ENCODE measurements at regions not wholly inside any gene's neighbourhood (a gene's known extent, or its start where the extent isn't known, plus 50 kb on each side); places are given as distances from the start of the nearest gene placed in this dataset.

DNA sequence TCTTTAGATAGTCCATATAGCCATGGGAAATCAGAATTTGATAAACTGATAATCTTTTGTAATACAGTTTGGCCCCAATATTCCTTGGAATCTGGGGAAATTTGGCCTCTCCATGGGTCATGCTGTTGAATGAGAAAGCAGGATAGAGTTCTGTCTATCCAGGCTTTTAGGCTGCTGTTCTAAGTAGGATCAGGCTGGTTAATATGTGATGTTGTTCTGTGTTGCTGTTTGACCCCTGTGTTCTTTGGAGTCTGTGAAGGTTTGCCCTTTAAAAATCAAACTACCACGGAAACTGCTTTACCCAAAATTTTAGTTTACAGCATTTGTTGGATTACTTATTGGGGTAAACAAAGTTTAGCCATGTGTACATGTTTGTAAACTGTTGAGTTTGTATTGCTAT, 114.5 kb downstream of the ZNF330 start:
- TF ChIP-seq EZH2 (IDR thresholded peaks at IDR 0.05; ENCODE audit: borderline replicate concordance, low read depth, low read length, poor library complexity, severe bottlenecking) = no peak
- TF ChIP-seq, protein P1, sequence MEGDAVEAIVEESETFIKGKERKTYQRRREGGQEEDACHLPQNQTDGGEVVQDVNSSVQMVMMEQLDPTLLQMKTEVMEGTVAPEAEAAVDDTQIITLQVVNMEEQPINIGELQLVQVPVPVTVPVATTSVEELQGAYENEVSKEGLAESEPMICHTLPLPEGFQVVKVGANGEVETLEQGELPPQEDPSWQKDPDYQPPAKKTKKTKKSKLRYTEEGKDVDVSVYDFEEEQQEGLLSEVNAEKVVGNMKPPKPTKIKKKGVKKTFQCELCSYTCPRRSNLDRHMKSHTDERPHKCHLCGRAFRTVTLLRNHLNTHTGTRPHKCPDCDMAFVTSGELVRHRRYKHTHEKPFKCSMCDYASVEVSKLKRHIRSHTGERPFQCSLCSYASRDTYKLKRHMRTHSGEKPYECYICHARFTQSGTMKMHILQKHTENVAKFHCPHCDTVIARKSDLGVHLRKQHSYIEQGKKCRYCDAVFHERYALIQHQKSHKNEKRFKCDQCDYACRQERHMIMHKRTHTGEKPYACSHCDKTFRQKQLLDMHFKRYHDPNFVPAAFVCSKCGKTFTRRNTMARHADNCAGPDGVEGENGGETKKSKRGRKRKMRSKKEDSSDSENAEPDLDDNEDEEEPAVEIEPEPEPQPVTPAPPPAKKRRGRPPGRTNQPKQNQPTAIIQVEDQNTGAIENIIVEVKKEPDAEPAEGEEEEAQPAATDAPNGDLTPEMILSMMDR (conservative IDR thresholded peaks at IDR 0.05; ENCODE audit: low read depth, low read length) = no peak

Data from A673 (cell line).